CD8-positive, alpha-beta memory T cell (primary cell): ENCODE measurements at regions not wholly inside any gene's neighbourhood (a gene's known extent, or its start where the extent isn't known, plus 50 kb on each side); places are given as distances from the start of the nearest gene placed in this dataset.

ENCODE experiments used
- CTCF ChIA-PET: fragments of 350-600 bp; sonication (Branson Sonifier 250); formaldehyde crosslinking; loops from one replicate; lab custom pipeline; 2021; ENCODE audit warnings: antibody characterized with exemption; lab: Charles Lee
- POLR2A ChIA-PET: fragments of 350-600 bp; sonication (Branson Sonifier 250); formaldehyde crosslinking; loops from one replicate; lab custom pipeline; 2021; ENCODE audit warnings: antibody characterized with exemption; lab: Charles Lee
- DNase-seq, 5 donors: peaks; one replicate each; pipeline versions ENCODE4 v3.0.0 to v3.0.0-alpha.2; 2020 to 2022; ENCODE audit warnings: mixed read lengths in 1 of 5
- H3K27ac ChIP-seq: one replicate; pipeline ENCODE4 v1.7.0; 2013; ENCODE audit warnings: low read depth, mild to moderate bottlenecking, low read length, moderate library complexity
- H3K27me3 ChIP-seq: 2 replicates; pipeline ENCODE4 v1.7.0; 2013; ENCODE audit warnings: low read length, mild to moderate bottlenecking; ENCODE audit not compliant: insufficient read depth, poor library complexity, severe bottlenecking
- H3K36me3 ChIP-seq: 2 replicates; pipeline ENCODE4 v1.7.0; 2013; ENCODE audit warnings: mild to moderate bottlenecking, low read length, moderate library complexity; ENCODE audit not compliant: insufficient read depth
- H3K4me1 ChIP-seq: 2 replicates; pipeline ENCODE4 v1.7.0; 2013; ENCODE audit warnings: mild to moderate bottlenecking, low read length, moderate library complexity; ENCODE audit not compliant: insufficient read depth
- H3K4me3 ChIP-seq: 2 replicates; pipeline ENCODE4 v1.7.0; 2013; ENCODE audit warnings: mild to moderate bottlenecking, low read length
- H3K9me3 ChIP-seq: 2 replicates; pipeline ENCODE4 v1.7.0; 2013; ENCODE audit warnings: mild to moderate bottlenecking, low read length
- H3K27ac Mint-ChIP-seq, 8 donors: one replicate each; pipeline ENCODE4 v1.8.0; 2020 to 2021; ENCODE audit warnings: mixed read lengths in 8 of 8, mild to moderate bottlenecking in 6 of 8, inconsistent platforms in 3 of 8, moderate library complexity in 3 of 8
- H3K27me3 Mint-ChIP-seq, 2 donors: one replicate each; pipeline ENCODE4 v1.8.0; 2020 to 2021; ENCODE audit warnings: mixed read lengths in 2 of 2, mild to moderate bottlenecking in 1 of 2, moderate library complexity in 1 of 2
- H3K36me3 Mint-ChIP-seq, 3 donors: one replicate each; pipeline ENCODE4 v1.8.0; 2020 to 2021; ENCODE audit warnings: mixed read lengths in 3 of 3, inconsistent platforms in 1 of 3, mild to moderate bottlenecking in 1 of 3
- H3K4me1 Mint-ChIP-seq, 3 donors: one replicate each; pipeline ENCODE4 v1.8.0; 2020 to 2021; ENCODE audit warnings: mixed read lengths in 3 of 3, inconsistent platforms in 1 of 3, mild to moderate bottlenecking in 1 of 3
- H3K4me3 Mint-ChIP-seq, 7 donors: one replicate each; pipeline ENCODE4 v1.8.0; 2020 to 2021; ENCODE audit warnings: mixed read lengths in 7 of 7, mild to moderate bottlenecking in 6 of 7, moderate library complexity in 4 of 7, inconsistent platforms in 2 of 7
- H3K9me3 Mint-ChIP-seq, 5 donors: one replicate each; pipeline ENCODE4 v1.8.0; 2020 to 2022; ENCODE audit warnings: mixed read lengths in 5 of 5, mild to moderate bottlenecking in 3 of 5, moderate library complexity in 2 of 5, inconsistent platforms in 1 of 5

DNA sequence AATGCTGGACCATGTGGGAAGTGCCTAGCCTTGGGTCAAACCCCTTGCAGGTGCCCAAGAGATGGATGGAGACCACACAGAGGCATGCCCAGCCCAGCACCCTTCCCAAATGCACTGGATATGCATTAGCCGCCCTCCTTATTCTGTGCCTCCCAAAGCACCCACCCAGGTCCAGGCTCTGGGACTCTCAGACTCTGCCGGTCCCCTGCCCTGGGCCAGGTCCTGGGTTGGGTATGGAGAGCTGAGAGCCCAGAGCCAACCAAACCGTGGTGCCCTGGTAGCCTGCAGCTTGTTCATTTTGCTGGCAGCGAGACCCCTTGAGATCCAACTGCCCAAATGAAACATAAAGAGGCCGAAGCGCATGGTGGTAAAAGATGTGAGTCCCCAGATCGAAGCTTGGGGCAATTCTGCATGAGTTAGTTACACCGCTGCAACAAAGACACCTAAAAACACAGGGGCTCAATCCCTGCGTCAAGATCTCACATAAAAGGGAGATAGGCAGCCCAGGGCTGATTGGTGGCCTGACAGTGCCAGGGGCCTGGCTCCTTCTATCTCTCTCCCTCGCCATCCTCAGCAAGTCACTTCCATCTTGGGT, 61.5 kb downstream of the MYEOV start:
- H3K27ac ChIP-seq: no peak overlapping the region
- peaks cover 6% of the 10 kb centered on the region for H3K9me3 ChIP-seq
- H3K4me3 ChIP-seq: no peak overlapping the region
- no peaks in the 10 kb centered on the region for H3K36me3 ChIP-seq
- H3K4me1 Mint-ChIP-seq: peaks cover 0 to 4% (median 0%) of the 10 kb centered on the region in 3 donors
- POLR2A ChIA-PET: no interaction called here
- peaks cover 11 to 22% of the 10 kb centered on the region in 2 donors for H3K27me3 Mint-ChIP-seq
- no peak overlapping the region for H3K27ac Mint-ChIP-seq
- peaks cover 0 to 11% (median 5%) of the 10 kb centered on the region in 5 donors for H3K9me3 Mint-ChIP-seq
- H3K27me3 ChIP-seq: no peaks in the 10 kb centered on the region
- DNase-seq: no peak
- no peak overlapping the region for H3K4me3 Mint-ChIP-seq
- H3K4me1 ChIP-seq: no peaks in the 10 kb centered on the region
- H3K36me3 Mint-ChIP-seq: no peaks in the 10 kb centered on the region
- CTCF ChIA-PET: no interaction called here

DNA sequence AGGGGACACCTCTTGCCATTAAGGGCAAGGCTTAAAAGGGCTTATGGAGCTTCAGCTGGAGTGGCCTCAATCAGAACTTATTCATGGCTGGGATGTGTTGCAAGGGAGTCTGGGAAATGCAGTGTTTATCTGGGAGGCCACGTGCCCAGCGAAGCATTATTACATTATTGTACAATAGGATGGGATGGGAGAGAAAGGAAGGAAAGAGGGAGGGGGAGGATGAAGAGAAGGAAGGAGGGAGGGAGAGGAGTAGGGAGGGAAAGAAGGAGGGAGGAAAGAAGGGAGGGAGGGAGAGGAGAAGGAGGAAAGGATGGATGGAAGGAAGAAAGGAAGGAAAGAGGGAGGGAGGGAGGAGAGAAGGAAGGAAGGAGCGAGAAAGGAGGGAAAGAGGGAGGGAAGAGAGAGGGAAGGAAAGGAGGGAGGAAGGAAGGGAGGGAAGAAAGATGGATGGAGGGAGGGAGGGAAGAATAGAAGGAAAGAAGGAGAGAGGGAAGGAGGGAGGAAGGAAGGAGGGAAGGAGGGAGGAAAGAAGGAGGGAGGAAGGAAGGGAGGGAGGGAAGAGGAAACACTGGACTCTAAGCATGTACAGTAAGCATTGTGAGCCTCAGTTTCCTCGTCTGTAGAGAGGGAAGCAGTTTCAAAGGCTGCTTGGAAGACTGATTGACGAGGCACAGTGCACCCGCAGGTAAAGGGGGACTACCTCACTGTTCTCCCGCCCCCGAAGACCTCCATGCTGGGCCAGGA, 62.2 kb downstream of the MYEOV start:
- Histone ChIP-seq H3K36me3 (no peaks in the 10 kb centered on the region), H3K4me3 (no peak overlapping the region), H3K9me3 (peaks cover 6% of the 10 kb centered on the region), H3K27ac (no peak overlapping the region), H3K4me1 (no peaks in the 10 kb centered on the region), H3K27me3 (no peaks in the 10 kb centered on the region)
- peaks cover 11 to 17% of the 10 kb centered on the region in 2 donors for H3K27me3 Mint-ChIP-seq
- peak overlapping the region in 1 of 7 donors; percentile 15 for H3K4me3 Mint-ChIP-seq
- H3K27ac Mint-ChIP-seq: no peak overlapping the region
- no peaks in the 10 kb centered on the region for H3K36me3 Mint-ChIP-seq
- H3K9me3 Mint-ChIP-seq: peaks cover 0 to 11% (median 5%) of the 10 kb centered on the region in 5 donors
- POLR2A ChIA-PET: no interaction called here
- DNase-seq: no peak
- CTCF ChIA-PET: no interaction called here
- peaks cover 0 to 4% (median 0%) of the 10 kb centered on the region in 3 donors for H3K4me1 Mint-ChIP-seq

DNA sequence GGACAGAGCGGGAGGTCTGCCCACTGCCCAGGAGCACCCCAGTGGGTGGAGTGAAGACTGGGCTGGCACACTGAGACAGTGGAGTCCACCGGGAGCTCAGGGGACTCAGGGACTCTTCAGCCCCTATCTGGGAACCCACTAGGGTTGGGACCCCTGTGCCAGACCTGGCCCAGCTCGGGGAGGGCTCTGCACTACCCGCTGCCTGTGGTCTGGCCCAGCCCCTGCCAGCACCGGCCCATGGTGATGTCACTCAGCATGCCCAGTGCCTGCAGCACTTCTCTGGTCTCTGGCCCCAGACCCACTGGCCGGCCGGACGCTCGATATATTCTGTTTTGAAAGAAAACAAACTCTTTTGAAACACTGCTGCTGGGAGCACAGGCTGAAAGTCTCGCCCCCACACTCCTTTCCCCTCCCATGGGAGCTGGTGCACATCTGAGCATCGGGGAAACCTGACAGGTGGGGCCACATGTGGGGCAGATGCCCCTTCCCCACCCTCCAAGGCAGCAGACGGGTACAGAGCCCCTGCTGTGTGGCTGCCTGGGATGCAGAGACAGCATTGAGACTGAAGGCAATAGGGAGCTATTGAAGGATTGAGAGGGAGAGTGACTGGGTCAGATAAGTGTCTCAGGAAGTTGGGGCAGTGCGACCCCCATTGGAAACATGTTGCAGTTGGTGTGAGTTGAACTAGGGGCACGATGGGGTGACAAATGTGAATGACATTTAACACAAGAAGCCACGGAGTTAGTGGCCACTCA, 62.9 kb downstream of the MYEOV start:
- Histone ChIP-seq H3K4me3 (no peak overlapping the region), H3K27ac (no peak overlapping the region), H3K27me3 (no peaks in the 10 kb centered on the region), H3K9me3 (peaks cover 6% of the 10 kb centered on the region), H3K4me1 (no peaks in the 10 kb centered on the region), H3K36me3 (no peaks in the 10 kb centered on the region)
- Mint-ChIP-seq H3K27me3 (peaks cover 10 to 11% of the 10 kb centered on the region in 2 donors), H3K4me3 (no peak overlapping the region), H3K36me3 (no peaks in the 10 kb centered on the region), H3K4me1 (peaks cover 0 to 4% (median 0%) of the 10 kb centered on the region in 3 donors), H3K9me3 (peaks cover 0 to 11% (median 5%) of the 10 kb centered on the region in 5 donors), H3K27ac (no peak overlapping the region)
- CTCF ChIA-PET: no interaction called here
- DNase-seq: no peak
- POLR2A ChIA-PET: no interaction called here

DNA sequence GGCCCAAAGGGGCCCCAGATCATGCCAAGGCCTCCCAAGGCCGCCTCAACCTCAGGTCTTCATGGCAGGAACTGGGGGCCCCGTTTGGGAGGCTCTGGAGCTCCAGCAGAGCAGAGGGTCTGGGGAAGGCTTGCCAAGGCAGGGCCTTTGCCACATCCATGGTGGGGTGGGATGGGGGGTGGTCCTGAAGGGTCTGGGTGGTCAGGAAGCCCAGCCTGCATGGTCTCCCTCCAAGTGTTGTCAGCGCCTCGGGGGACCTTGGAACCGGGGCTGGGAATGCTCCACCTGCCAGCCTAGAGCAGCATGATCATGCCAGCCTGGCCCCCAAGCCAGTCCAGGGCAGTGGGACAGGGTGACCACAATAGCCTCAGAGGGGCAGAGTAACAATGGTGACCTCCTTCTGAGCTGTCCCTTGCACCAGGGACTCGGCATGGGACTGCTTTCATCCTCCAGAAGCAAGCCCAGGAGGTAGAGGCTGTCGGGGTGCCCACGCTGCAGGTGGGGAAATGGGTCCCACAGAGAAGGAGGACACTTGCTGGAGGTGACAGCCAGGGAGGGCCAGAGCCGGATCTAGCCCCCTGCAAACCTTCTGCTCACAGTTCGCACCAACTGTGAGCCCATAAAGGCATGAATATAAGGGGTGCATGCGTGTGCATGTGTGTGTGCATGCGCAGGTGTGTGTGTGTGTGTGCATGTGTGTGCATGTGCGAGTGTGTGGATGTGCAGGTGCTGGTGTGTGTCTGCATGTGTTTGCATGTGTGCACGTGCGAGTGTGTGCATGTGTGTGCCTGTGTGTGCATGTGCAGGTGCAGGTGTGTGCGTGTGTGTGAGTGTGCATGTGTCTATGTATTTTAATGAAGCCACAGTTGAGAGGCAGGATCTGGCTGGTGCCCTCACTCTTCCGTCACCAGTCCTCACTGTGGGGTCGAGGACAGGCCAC, 63.8 kb downstream of the MYEOV start:
- H3K36me3 Mint-ChIP-seq: no peaks in the 10 kb centered on the region
- no peak overlapping the region for H3K4me3 ChIP-seq
- H3K4me1 ChIP-seq: no peaks in the 10 kb centered on the region
- H3K9me3 ChIP-seq: peaks cover 6% of the 10 kb centered on the region
- H3K27me3 ChIP-seq: no peaks in the 10 kb centered on the region
- H3K27ac ChIP-seq: no peak overlapping the region
- no peak overlapping the region for H3K27ac Mint-ChIP-seq
- peaks cover 8 to 11% of the 10 kb centered on the region in 2 donors for H3K27me3 Mint-ChIP-seq
- H3K4me1 Mint-ChIP-seq: peaks cover 0 to 1% (median 0%) of the 10 kb centered on the region in 3 donors
- ChIA-PET CTCF (no interaction called here), POLR2A (interaction anchor here (0.6 kb wide), 1 partner anchor 36 kb away, joined by 3 read pairs; no protein-coding TSS in a partner anchor)
- no peak overlapping the region for H3K4me3 Mint-ChIP-seq
- H3K9me3 Mint-ChIP-seq: peaks cover 0 to 11% (median 5%) of the 10 kb centered on the region in 5 donors
- peak in 1 of 5 donors; percentile 24 for DNase-seq
- no peaks in the 10 kb centered on the region for H3K36me3 ChIP-seq

DNA sequence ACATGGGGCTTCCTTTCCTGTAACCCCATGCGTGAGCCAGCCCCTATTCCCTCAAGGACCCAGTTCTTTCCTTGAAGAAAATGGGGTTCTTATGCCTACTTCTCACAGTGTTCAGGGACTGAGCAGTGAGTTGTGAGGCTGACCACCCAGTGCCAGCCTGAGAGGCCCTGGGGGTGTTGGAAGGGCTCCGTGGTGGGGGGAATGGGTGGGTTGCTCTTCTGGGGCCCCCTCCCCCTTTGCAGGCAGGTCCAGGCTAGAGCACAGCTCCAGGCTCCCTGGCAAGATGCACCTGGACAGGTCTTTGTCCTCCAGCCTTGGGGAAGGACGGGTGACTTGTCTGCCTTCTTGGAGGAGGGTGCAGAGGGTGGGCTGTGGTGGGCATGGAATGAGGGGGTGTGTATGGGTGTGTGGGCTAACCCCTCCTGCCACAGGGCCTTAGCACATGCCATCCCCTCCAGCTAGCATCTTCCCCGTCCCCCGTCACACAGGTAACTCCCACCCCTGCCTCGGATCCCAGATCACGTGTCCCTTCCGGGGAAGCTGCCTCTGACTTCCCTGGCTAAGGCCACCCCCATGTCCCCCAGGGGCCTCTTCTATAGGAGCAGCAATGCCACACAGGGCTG, 64.6 kb downstream of the MYEOV start:
- no peaks in the 10 kb centered on the region for H3K27me3 ChIP-seq
- H3K27ac Mint-ChIP-seq: no peak overlapping the region
- no peaks in the 10 kb centered on the region for H3K36me3 ChIP-seq
- peak in 1 of 5 donors; percentile 27 for DNase-seq
- H3K36me3 Mint-ChIP-seq: no peaks in the 10 kb centered on the region
- ChIA-PET POLR2A (interaction anchor here (0.6 kb wide), 1 partner anchor 35 kb away, joined by 3 read pairs; no protein-coding TSS in a partner anchor), CTCF (no interaction called here)
- H3K9me3 Mint-ChIP-seq: peaks cover 0 to 11% (median 5%) of the 10 kb centered on the region in 5 donors
- H3K4me3 Mint-ChIP-seq: no peak overlapping the region
- no peaks in the 10 kb centered on the region for H3K4me1 Mint-ChIP-seq
- H3K9me3 ChIP-seq: peaks cover 6% of the 10 kb centered on the region
- H3K4me3 ChIP-seq: no peak overlapping the region
- no peak overlapping the region for H3K27ac ChIP-seq
- H3K4me1 ChIP-seq: no peaks in the 10 kb centered on the region
- peaks cover 5 to 11% of the 10 kb centered on the region in 2 donors for H3K27me3 Mint-ChIP-seq

DNA sequence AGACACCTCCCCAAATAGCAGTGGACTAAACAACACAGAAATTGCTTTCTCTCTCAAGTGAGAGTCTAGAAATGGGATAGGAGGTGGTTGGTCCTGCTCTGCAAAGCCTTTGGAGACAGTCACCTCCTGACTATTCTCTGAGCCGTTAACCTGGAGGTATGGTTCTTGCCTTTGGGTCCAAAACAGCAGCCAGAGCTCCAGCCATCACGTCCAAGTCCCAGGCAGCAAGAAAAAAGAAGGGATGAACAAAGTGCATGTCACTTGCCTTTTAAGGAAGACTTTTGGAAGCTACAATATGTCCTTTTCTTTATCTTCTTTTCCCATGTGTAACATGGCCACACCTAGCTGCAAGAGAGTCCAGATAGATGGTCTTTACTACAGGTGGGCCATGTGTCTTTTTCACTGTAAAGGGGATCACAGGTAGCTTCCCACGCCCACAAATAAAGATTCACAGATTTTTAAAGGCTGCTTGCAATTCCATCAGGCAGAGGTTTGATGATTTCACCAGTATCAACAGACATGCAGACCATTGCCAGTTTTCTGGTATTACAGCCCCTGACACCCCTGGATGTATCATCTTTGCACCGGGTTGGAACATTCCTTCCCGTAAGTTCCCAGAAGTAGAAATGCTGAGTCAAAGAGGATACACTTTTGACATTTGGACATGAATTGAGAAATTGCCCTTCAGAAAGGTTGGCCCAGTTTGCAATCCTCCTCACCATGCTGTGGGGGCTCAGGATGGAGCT, 66.0 kb downstream of the MYEOV start:
- Mint-ChIP-seq H3K4me3 (no peak overlapping the region), H3K27me3 (peaks cover 0 to 12% of the 10 kb centered on the region in 2 donors), H3K4me1 (no peaks in the 10 kb centered on the region), H3K27ac (no peak overlapping the region), H3K36me3 (no peaks in the 10 kb centered on the region), H3K9me3 (peaks cover 0 to 11% (median 5%) of the 10 kb centered on the region in 5 donors)
- H3K4me3 ChIP-seq: no peak overlapping the region
- POLR2A ChIA-PET: no interaction called here
- H3K9me3 ChIP-seq: peaks cover 6% of the 10 kb centered on the region
- no peak overlapping the region for H3K27ac ChIP-seq
- H3K4me1 ChIP-seq: no peaks in the 10 kb centered on the region
- H3K27me3 ChIP-seq: no peaks in the 10 kb centered on the region
- CTCF ChIA-PET: no interaction called here
- DNase-seq: peak in 1 of 5 donors; percentile 8
- H3K36me3 ChIP-seq: no peaks in the 10 kb centered on the region

DNA sequence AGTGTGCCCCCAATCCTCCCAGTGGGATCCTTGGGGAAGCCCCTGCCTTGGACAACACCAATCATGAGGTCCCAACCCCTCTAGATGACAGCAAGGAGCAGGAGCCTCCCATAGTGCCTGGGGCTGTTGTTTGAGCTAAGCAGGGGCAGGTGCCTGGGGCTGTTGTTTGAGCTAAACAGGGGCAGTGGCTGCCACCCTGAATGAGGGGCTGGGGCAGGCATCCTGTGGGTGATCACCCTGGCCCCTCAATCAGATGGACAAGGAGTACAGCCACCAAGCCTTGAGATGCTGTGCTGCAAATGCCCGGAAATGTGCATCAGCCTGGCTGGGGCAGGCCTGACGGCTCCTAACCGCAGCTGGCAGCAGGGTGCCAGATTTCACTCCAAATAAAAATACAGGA, 66.7 kb downstream of the MYEOV start:
- ChIA-PET CTCF (no interaction called here), POLR2A (no interaction called here)
- no peak overlapping the region for H3K4me3 ChIP-seq
- no peak overlapping the region for H3K27ac ChIP-seq
- H3K4me1 ChIP-seq: no peaks in the 10 kb centered on the region
- no peaks in the 10 kb centered on the region for H3K4me1 Mint-ChIP-seq
- no peak overlapping the region for H3K4me3 Mint-ChIP-seq
- H3K27me3 ChIP-seq: no peaks in the 10 kb centered on the region
- no peak for DNase-seq
- peaks cover 0 to 11% (median 5%) of the 10 kb centered on the region in 5 donors for H3K9me3 Mint-ChIP-seq
- H3K36me3 Mint-ChIP-seq: no peaks in the 10 kb centered on the region
- H3K36me3 ChIP-seq: no peaks in the 10 kb centered on the region
- H3K9me3 ChIP-seq: peaks cover 6% of the 10 kb centered on the region
- H3K27ac Mint-ChIP-seq: no peak overlapping the region
- H3K27me3 Mint-ChIP-seq: peaks cover 0 to 10% of the 10 kb centered on the region in 2 donors
